Endothelial cell (in vitro differentiated cells): ENCODE measurements at regions not wholly inside any gene's neighbourhood (a gene's known extent, or its start where the extent isn't known, plus 50 kb on each side); places are given as distances from the start of the nearest gene placed in this dataset.

Experiments used
- DNase-seq: peaks from one replicate; pipeline ENCODE4 v3.0.0; 2021; ENCODE audit warnings: low spot score
- H3K27ac Mint-ChIP-seq: one replicate; pipeline ENCODE4 v1.8.0; 2021; ENCODE audit warnings: mixed read lengths, inconsistent platforms; ENCODE audit not compliant: unreplicated experiment
- H3K27me3 Mint-ChIP-seq: one replicate; pipeline ENCODE4 v1.8.0; 2021; ENCODE audit warnings: mild to moderate bottlenecking, moderate library complexity, mixed read lengths, inconsistent platforms; ENCODE audit not compliant: unreplicated experiment
- H3K36me3 Mint-ChIP-seq: one replicate; pipeline ENCODE4 v1.8.0; 2021; ENCODE audit warnings: mild to moderate bottlenecking, low read depth, mixed read lengths, inconsistent platforms; ENCODE audit not compliant: unreplicated experiment
- H3K4me1 Mint-ChIP-seq: one replicate; pipeline ENCODE4 v1.8.0; 2021; ENCODE audit warnings: mild to moderate bottlenecking, mixed read lengths, inconsistent platforms; ENCODE audit not compliant: unreplicated experiment
- H3K4me3 Mint-ChIP-seq: one replicate; pipeline ENCODE4 v1.8.0; 2021; ENCODE audit warnings: mild to moderate bottlenecking, mixed read lengths, inconsistent platforms; ENCODE audit not compliant: unreplicated experiment
- H3K9me3 Mint-ChIP-seq: one replicate; pipeline ENCODE4 v1.8.0; 2021; ENCODE audit warnings: mixed read lengths, inconsistent platforms; ENCODE audit not compliant: unreplicated experiment
- CTCF ChIP-seq: fragments of 200-600 bp; sonication (generic); IDR thresholded peaks from one replicate; pipeline ENCODE4 v1.5.0; 2021; ENCODE audit warnings: antibody characterized with exemption; ENCODE audit not compliant: unreplicated experiment

- TF ChIP-seq CTCF: no peak
- DNase-seq: no peak
- H3K36me3 Mint-ChIP-seq: no peaks in the 10 kb centered on the region
- H3K4me1 Mint-ChIP-seq: no peaks in the 10 kb centered on the region
- no peaks in the 10 kb centered on the region for H3K9me3 Mint-ChIP-seq
- peaks cover 1% of the 10 kb centered on the region for H3K27me3 Mint-ChIP-seq
- no peak overlapping the region for H3K4me3 Mint-ChIP-seq
- no peak overlapping the region for H3K27ac Mint-ChIP-seq
Observed at GRCh38 chr2:198214114-198214596, 409.8 kb downstream of the PLCL1 start.

GRCh38 chr2:198213253-198213652, 408.9 kb downstream of the PLCL1 start:
- H3K36me3 Mint-ChIP-seq: no peaks in the 10 kb centered on the region
- H3K4me1 Mint-ChIP-seq: no peaks in the 10 kb centered on the region
- H3K9me3 Mint-ChIP-seq: no peaks in the 10 kb centered on the region
- DNase-seq: no peak
- no peaks in the 10 kb centered on the region for H3K27me3 Mint-ChIP-seq
- no peak overlapping the region for H3K27ac Mint-ChIP-seq
- no peak overlapping the region for H3K4me3 Mint-ChIP-seq
- TF ChIP-seq CTCF: no peak

GRCh38 chr2:198211706-198212105, 407.3 kb downstream of the PLCL1 start:
- no peak for TF ChIP-seq CTCF
- Mint-ChIP-seq H3K4me3 (no peak overlapping the region), H3K9me3 (no peaks in the 10 kb centered on the region), H3K4me1 (no peaks in the 10 kb centered on the region), H3K36me3 (no peaks in the 10 kb centered on the region), H3K27ac (no peak overlapping the region), H3K27me3 (no peaks in the 10 kb centered on the region)
- DNase-seq: no peak

GRCh38 chr2:198203336-198204069, 399.1 kb downstream of the PLCL1 start:
- Mint-ChIP-seq H3K27me3 (peaks cover 3% of the 10 kb centered on the region), H3K9me3 (no peaks in the 10 kb centered on the region), H3K4me1 (peaks cover 8% of the 10 kb centered on the region), H3K36me3 (no peaks in the 10 kb centered on the region), H3K27ac (no peak overlapping the region), H3K4me3 (no peak overlapping the region)
- no peak for DNase-seq
- no peak for TF ChIP-seq CTCF
